ENCODE measurements at regions not wholly inside any gene's neighbourhood (a gene's known extent, or its start where the extent isn't known, plus 50 kb on each side); places are given as distances from the start of the nearest gene placed in this dataset.

DNA sequence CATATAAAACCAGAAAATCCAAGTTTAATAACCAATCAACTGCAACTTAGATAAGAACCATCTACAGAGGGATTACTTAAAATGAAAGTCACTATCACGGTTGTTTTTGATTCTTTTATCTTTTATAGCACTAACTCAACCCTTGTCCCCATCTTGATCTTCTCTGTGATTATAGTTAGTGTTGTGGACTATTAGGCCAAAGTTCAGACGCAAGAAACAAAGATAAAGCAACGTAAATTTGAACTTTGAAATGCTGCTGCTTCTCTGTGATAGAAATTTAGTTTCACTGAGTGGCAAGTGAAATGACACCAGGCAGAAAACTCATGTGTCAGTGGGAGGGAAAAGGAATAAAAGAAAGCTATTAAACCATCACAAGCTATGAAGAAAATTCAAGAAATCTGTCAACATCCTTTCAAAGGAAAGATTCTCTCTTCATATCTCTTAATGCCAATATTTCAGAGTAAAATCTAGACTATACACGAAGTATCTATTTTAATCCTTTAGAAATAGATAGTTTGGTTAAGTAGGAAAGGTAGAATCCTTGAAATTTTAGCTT lies 71.8 kb upstream of the MALRD1 start:
- no peak for TF ChIP-seq POLR2A (IDR thresholded peaks at IDR 0.05)
- TF ChIP-seq, protein P1, sequence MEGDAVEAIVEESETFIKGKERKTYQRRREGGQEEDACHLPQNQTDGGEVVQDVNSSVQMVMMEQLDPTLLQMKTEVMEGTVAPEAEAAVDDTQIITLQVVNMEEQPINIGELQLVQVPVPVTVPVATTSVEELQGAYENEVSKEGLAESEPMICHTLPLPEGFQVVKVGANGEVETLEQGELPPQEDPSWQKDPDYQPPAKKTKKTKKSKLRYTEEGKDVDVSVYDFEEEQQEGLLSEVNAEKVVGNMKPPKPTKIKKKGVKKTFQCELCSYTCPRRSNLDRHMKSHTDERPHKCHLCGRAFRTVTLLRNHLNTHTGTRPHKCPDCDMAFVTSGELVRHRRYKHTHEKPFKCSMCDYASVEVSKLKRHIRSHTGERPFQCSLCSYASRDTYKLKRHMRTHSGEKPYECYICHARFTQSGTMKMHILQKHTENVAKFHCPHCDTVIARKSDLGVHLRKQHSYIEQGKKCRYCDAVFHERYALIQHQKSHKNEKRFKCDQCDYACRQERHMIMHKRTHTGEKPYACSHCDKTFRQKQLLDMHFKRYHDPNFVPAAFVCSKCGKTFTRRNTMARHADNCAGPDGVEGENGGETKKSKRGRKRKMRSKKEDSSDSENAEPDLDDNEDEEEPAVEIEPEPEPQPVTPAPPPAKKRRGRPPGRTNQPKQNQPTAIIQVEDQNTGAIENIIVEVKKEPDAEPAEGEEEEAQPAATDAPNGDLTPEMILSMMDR (IDR thresholded peaks at IDR 0.05), result no peak

Data from heart left ventricle (tissue), 13 donors.